CD4-positive, alpha-beta T cell (primary cell): ENCODE measurements at regions not wholly inside any gene's neighbourhood (a gene's known extent, or its start where the extent isn't known, plus 50 kb on each side); places are given as distances from the start of the nearest gene placed in this dataset.

Source experiments
- ATAC-seq: fragments of 200-7000 bp; cut with Tn5 transposase; one replicate; pipeline ENCODE4 v1.10.0; 2022; ENCODE audit warnings: mild to moderate bottlenecking; ENCODE audit not compliant: poor library complexity
- CTCF ChIA-PET: fragments of 350-600 bp; sonication (Branson Sonifier 250); formaldehyde crosslinking; loops from one replicate; lab custom pipeline; 2021; ENCODE audit warnings: antibody characterized with exemption, inconsistent platforms; lab: Charles Lee
- POLR2A ChIA-PET: fragments of 350-600 bp; sonication (Branson Sonifier 250); formaldehyde crosslinking; loops from one replicate; lab custom pipeline; 2021; ENCODE audit warnings: antibody characterized with exemption, inconsistent platforms; lab: Charles Lee
- DNase-seq, 14 experiments: peaks; one replicate each; pipeline ENCODE4 v3.0.0-alpha.2; 2013 to 2020; ENCODE audit warnings: mixed read lengths in 2 of 14
- H3K27ac ChIP-seq, 2 donors: one replicate each; pipeline versions ENCODE4 v1.5.1 to v1.7.0; 2013; ENCODE audit warnings: low read length in 2 of 2, low read depth in 1 of 2, mild to moderate bottlenecking in 1 of 2
- H3K27me3 ChIP-seq, 2 experiments: 1 replicate in 1 of 2; 2 replicates in 1 of 2; pipeline versions ENCODE4 v1.6.1 to v1.7.0; 2013; ENCODE audit warnings: low read length in 2 of 2, control low read depth in 1 of 2, mild to moderate bottlenecking in 1 of 2, moderate library complexity in 1 of 2; ENCODE audit not compliant: insufficient read depth in 2 of 2, control insufficient read depth in 1 of 2
- H3K36me3 ChIP-seq: one replicate; pipeline ENCODE4 v1.6.1; 2013; ENCODE audit warnings: low read length, control low read depth; ENCODE audit not compliant: insufficient read depth
- H3K4me1 ChIP-seq: one replicate; pipeline ENCODE4 v1.6.1; 2013; ENCODE audit warnings: low read length, control low read depth; ENCODE audit not compliant: insufficient read depth
- H3K4me3 ChIP-seq: one replicate; pipeline ENCODE4 v1.5.1; 2013; ENCODE audit warnings: mild to moderate bottlenecking, low read length, moderate library complexity
- H3K9me3 ChIP-seq, 2 experiments: 1 replicate in 1 of 2; 2 replicates in 1 of 2; pipeline versions ENCODE4 v1.6.1 to v1.7.0; 2013; ENCODE audit warnings: low read length in 2 of 2, mild to moderate bottlenecking in 2 of 2, control low read depth in 1 of 2, moderate library complexity in 1 of 2; ENCODE audit not compliant: control insufficient read depth in 1 of 2, insufficient read depth in 1 of 2
- H3K27ac Mint-ChIP-seq: one replicate; pipeline ENCODE4 v1.8.0; 2020; ENCODE audit warnings: mixed read lengths
- H3K27me3 Mint-ChIP-seq: one replicate; pipeline ENCODE4 v1.8.0; 2021; ENCODE audit warnings: mixed read lengths
- H3K36me3 Mint-ChIP-seq: one replicate; pipeline ENCODE4 v1.8.0; 2021; ENCODE audit warnings: low read depth, mixed read lengths
- H3K4me1 Mint-ChIP-seq: one replicate; pipeline ENCODE4 v1.8.0; 2021; ENCODE audit warnings: low read depth, mixed read lengths
- H3K4me3 Mint-ChIP-seq: one replicate; pipeline ENCODE4 v1.8.0; 2020; ENCODE audit warnings: mild to moderate bottlenecking, mixed read lengths
- H3K9me3 Mint-ChIP-seq: one replicate; pipeline ENCODE4 v1.8.0; 2020; ENCODE audit warnings: mixed read lengths
- CTCF ChIP-seq: fragments of 200-600 bp; IDR thresholded peaks from one replicate; pipeline ENCODE4 v1.8.0; 2022; ENCODE audit warnings: antibody characterized with exemption, mild to moderate bottlenecking
- intact Hi-C, 2 experiments: fragments of 100-400 bp; cut with DNase I in 1 of 2; cut with micrococcal nuclease in 1 of 2; formaldehyde crosslinking; loops; one replicate each; pipeline versions ENCODE4 v1.15.1 to v1.9.0; 2023 to 2025; cut with DNase I, micrococcal nuclease

- no peak for DNase-seq
- CTCF ChIA-PET: no interaction called here
Observed at GRCh38 chr1:184214128-184214527, 162.6 kb downstream of the TSEN15 start.

GRCh38 chr1:184215274-184215925 lies 163.9 kb downstream of the TSEN15 start:
- peaks cover 8% of the 10 kb centered on the region for H3K27me3 Mint-ChIP-seq
- H3K27ac ChIP-seq: no peak overlapping the region
- no peak overlapping the region for H3K4me3 ChIP-seq
- no peak overlapping the region for H3K27ac Mint-ChIP-seq
- H3K4me1 ChIP-seq: no peaks in the 10 kb centered on the region
- ChIA-PET POLR2A (interaction anchor here (0.6 kb wide), 1 partner anchor 9 kb away, joined by 3 read pairs; no protein-coding TSS in a partner anchor), CTCF (no interaction called here)
- H3K9me3 ChIP-seq: no peaks in the 10 kb centered on the region
- H3K36me3 Mint-ChIP-seq: no peaks in the 10 kb centered on the region
- intact Hi-C loops: no loop called here
- H3K36me3 ChIP-seq: no peaks in the 10 kb centered on the region
- TF ChIP-seq CTCF: no peak
- no peaks in the 10 kb centered on the region for H3K9me3 Mint-ChIP-seq
- H3K4me3 Mint-ChIP-seq: no peak overlapping the region
- DNase-seq (no peak), ATAC-seq (no peak)
- H3K4me1 Mint-ChIP-seq: no peaks in the 10 kb centered on the region
- H3K27me3 ChIP-seq: no peaks in the 10 kb centered on the region

More at GRCh38 chr1:184214128-184214527, 162.6 kb downstream of the TSEN15 start:
- H3K27ac Mint-ChIP-seq: no peak overlapping the region
- ATAC-seq: no peak
- H3K36me3 Mint-ChIP-seq: no peaks in the 10 kb centered on the region
- Histone ChIP-seq H3K36me3 (no peaks in the 10 kb centered on the region), H3K4me1 (no peaks in the 10 kb centered on the region), H3K27me3 (no peaks in the 10 kb centered on the region), H3K27ac (no peak overlapping the region), H3K4me3 (no peak overlapping the region), H3K9me3 (no peaks in the 10 kb centered on the region)
- POLR2A ChIA-PET: no interaction called here
- H3K4me3 Mint-ChIP-seq: no peak overlapping the region
- intact Hi-C loops: no loop called here
- H3K27me3 Mint-ChIP-seq: peaks cover 8% of the 10 kb centered on the region
- H3K9me3 Mint-ChIP-seq: no peaks in the 10 kb centered on the region
- TF ChIP-seq CTCF: no peak
- no peaks in the 10 kb centered on the region for H3K4me1 Mint-ChIP-seq

- ChIA-PET POLR2A (no interaction called here), CTCF (no interaction called here)
- Mint-ChIP-seq H3K36me3 (no peaks in the 10 kb centered on the region), H3K4me1 (no peaks in the 10 kb centered on the region), H3K27ac (no peak overlapping the region), H3K27me3 (peaks cover 11% of the 10 kb centered on the region), H3K4me3 (no peak overlapping the region), H3K9me3 (no peaks in the 10 kb centered on the region)
- Histone ChIP-seq H3K27ac (no peak overlapping the region), H3K36me3 (no peaks in the 10 kb centered on the region), H3K27me3 (no peaks in the 10 kb centered on the region), H3K4me3 (no peak overlapping the region), H3K4me1 (no peaks in the 10 kb centered on the region), H3K9me3 (no peaks in the 10 kb centered on the region)
- ATAC-seq (no peak), DNase-seq (no peak)
- TF ChIP-seq CTCF: no peak
- intact Hi-C loops: no loop called here
Observed at GRCh38 chr1:184218458-184219075, 167.0 kb downstream of the TSEN15 start.
